ENCODE measurements at regions not wholly inside any gene's neighbourhood (a gene's known extent, or its start where the extent isn't known, plus 50 kb on each side); places are given as distances from the start of the nearest gene placed in this dataset.

DNA sequence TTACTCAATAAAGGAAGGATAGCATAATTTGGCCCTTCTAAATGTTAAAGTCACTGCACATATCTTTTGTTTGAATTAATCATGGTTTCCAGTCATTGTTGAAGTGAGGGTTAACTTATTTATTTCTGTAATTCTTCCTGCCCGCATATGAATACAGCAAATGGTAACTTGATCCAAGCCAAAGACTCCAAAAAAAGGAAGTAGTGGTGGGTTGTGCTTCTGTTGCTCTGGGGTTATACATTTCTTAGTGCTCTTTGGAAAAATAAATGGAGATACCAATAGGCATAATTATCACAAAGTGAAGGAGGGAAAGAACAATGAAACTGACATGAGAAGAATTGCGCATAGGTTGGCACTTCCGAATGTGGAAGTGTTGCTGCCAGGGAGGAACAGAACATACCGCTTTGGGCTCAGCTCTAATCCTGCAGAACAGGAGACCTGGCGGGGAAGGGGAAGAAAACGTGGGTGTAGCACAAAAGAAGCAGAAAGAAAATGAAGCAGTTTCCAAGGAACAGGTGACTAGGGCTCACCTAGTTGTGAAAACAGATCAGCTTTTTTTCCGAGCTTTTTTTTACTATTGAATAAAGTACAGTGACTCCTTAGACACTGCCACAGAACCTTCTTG is 69.7 kb upstream of the TAF11L2 start:
- TF ChIP-seq, protein P1, sequence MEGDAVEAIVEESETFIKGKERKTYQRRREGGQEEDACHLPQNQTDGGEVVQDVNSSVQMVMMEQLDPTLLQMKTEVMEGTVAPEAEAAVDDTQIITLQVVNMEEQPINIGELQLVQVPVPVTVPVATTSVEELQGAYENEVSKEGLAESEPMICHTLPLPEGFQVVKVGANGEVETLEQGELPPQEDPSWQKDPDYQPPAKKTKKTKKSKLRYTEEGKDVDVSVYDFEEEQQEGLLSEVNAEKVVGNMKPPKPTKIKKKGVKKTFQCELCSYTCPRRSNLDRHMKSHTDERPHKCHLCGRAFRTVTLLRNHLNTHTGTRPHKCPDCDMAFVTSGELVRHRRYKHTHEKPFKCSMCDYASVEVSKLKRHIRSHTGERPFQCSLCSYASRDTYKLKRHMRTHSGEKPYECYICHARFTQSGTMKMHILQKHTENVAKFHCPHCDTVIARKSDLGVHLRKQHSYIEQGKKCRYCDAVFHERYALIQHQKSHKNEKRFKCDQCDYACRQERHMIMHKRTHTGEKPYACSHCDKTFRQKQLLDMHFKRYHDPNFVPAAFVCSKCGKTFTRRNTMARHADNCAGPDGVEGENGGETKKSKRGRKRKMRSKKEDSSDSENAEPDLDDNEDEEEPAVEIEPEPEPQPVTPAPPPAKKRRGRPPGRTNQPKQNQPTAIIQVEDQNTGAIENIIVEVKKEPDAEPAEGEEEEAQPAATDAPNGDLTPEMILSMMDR (IDR thresholded peaks at IDR 0.05; ENCODE audit: insufficient read depth, low read length, poor library complexity, severe bottlenecking): no peak
- TF ChIP-seq EZH2phosphoT487 (conservative IDR thresholded peaks at IDR 0.05; ENCODE audit: low read length): no peak

Measured in SU-DHL-6 (cell line).